Esophagus muscularis mucosa (tissue), 3 donors: ENCODE measurements at regions not wholly inside any gene's neighbourhood (a gene's known extent, or its start where the extent isn't known, plus 50 kb on each side); places are given as distances from the start of the nearest gene placed in this dataset.
"Not testable (repeated sequence)": the region's sequence is repeated elsewhere in the genome, so short reads cannot be mapped to it uniquely, and the experiment has no call there.

Experiments used
- CTCF ChIP-seq, 3 experiments: fragments of 200-600 bp in 2 of 3; fragments of 450-650 bp in 1 of 3; sonication (generic) in 2 of 3; IDR thresholded peaks; one replicate each; pipeline ENCODE4 v1.5.1; 2017 to 2019; ENCODE audit warnings: antibody characterized with exemption in 3 of 3, mild to moderate bottlenecking in 2 of 3, moderate library complexity in 1 of 3
- POLR2AphosphoS5 ChIP-seq, 2 donors: sonication (generic); formaldehyde crosslinking; IDR thresholded peaks; one replicate each; pipeline ENCODE4 v1.6.1; 2017; ENCODE audit warnings: antibody characterized with exemption in 2 of 2

GRCh38 chr2:131812605-131813004, 284.9 kb downstream of the CCDC74A start:
- not testable (repeated sequence) for TF ChIP-seq CTCF, POLR2AphosphoS5 (IDR thresholded peaks at IDR 0.05)
